Superior temporal gyrus (tissue), 1 donor: ENCODE measurements at regions not wholly inside any gene's neighbourhood (a gene's known extent, or its start where the extent isn't known, plus 50 kb on each side); places are given as distances from the start of the nearest gene placed in this dataset.

Source experiments
- DNase-seq: peaks from one replicate; pipeline ENCODE4 v3.0.0-alpha.2; 2016; ENCODE audit errors: extremely low spot score

DNA sequence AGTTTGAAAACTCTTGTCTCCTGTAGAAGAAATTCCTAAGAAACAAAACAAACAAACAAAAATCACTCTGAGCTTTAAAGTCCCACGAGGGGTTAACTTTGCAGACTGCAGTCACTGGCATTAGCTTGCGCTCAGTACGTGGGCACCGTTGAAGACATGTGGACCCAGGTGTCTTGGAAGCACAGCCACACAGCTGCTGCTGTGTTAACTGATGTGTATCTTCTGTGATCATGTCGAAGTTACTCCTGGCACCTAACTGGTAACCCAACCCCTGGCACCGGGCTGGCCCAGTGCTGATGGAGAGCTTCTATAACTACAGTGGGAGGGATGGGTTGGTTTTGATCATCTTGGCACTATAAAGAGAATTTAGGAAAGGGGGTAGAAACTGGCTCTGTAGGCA lies 51.6 kb upstream of the FHL2 start:
- no peak for DNase-seq

DNA sequence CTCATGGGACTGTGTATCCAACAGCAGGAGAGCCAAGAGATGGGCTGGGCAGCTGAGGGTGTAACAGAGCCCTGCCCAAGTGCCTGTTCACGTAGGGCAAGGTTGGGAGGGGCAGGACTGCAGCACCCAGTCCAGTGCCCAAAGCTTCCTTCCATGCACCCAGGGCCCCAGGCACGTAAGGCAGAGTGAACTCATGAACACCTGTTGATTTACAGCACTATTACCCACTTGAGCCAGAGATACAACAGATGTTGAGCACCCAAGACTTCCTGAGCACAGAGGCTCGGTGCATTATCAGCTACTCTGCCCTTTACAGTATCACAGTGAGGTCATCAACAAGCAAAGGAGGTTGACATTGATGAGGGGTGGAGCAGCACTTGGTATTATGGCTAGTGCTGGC lies 50.2 kb upstream of the FHL2 start:
- DNase-seq = no peak
